ENCODE measurements at regions not wholly inside any gene's neighbourhood (a gene's known extent, or its start where the extent isn't known, plus 50 kb on each side); places are given as distances from the start of the nearest gene placed in this dataset.

DNA sequence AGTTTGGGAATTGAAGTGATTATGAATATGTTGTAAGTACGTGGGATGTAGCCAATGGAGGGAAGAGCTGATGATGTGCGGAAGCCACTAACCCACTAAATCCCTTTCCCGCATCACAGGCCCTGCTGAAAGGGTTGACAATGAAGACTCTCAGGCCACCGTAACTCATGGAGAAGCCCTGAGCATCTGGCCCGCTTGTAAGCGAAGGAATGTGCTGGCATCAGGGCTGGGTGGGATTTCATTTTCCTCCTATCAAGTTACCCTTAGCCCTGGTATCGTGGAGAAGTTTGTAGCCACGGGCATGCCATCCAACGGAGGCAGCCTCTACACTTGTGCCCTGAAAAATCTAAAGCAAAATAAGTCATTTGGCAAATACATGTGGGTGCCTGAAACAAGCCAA, 355.0 kb downstream of the CDH26 start:
- no peak for FAIRE-seq

DNA sequence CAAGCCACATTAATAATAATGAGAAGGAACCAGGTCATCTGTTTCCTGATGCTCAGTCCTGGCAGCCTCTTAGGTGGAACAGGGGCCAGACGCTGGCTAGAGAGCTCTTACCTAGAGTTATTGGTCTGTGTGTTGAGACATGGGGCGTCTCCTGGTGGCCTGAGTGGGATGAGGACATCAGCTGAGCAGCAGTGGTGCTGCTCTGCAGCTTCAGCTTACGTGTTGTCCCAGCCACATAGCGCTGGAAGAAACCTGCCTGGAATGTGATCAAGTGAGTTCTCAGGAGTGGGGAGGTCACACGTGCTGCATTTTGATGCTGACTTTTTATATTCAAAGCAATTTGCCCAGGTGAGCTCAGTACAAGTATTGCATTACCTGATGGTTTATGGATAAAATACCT, 355.4 kb downstream of the CDH26 start:
- TF ChIP-seq, protein P1, sequence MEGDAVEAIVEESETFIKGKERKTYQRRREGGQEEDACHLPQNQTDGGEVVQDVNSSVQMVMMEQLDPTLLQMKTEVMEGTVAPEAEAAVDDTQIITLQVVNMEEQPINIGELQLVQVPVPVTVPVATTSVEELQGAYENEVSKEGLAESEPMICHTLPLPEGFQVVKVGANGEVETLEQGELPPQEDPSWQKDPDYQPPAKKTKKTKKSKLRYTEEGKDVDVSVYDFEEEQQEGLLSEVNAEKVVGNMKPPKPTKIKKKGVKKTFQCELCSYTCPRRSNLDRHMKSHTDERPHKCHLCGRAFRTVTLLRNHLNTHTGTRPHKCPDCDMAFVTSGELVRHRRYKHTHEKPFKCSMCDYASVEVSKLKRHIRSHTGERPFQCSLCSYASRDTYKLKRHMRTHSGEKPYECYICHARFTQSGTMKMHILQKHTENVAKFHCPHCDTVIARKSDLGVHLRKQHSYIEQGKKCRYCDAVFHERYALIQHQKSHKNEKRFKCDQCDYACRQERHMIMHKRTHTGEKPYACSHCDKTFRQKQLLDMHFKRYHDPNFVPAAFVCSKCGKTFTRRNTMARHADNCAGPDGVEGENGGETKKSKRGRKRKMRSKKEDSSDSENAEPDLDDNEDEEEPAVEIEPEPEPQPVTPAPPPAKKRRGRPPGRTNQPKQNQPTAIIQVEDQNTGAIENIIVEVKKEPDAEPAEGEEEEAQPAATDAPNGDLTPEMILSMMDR (IDR thresholded peaks at IDR 0.05; ENCODE audit: insufficient read depth, missing control alignments): no peak
- DNase-seq (ENCODE audit: insufficient read length, low spot score): no peak

More for the DNA sequence above, 355.0 kb downstream of the CDH26 start:
- TF ChIP-seq, protein P1 (IDR thresholded peaks at IDR 0.05; ENCODE audit: insufficient read depth, missing control alignments): no peak
- no peak for DNase-seq (ENCODE audit: insufficient read length, low spot score)

GRCh38 chr20:60314727-60315126, 356.5 kb downstream of the CDH26 start:
- TF ChIP-seq, protein P1 (IDR thresholded peaks at IDR 0.05; ENCODE audit: insufficient read depth, missing control alignments): no peak
- no peak for FAIRE-seq
- DNase-seq (ENCODE audit: insufficient read length, low spot score): no peak

More for the DNA sequence above, 355.4 kb downstream of the CDH26 start:
- no peak for FAIRE-seq

- FAIRE-seq (no peak), DNase-seq (ENCODE audit: insufficient read length, low spot score) (no peak)
- TF ChIP-seq, protein P1 (IDR thresholded peaks at IDR 0.05; ENCODE audit: insufficient read depth, missing control alignments): no peak
Measured at GRCh38 chr20:60316476-60317158, 358.4 kb downstream of the CDH26 start.

GRCh38 chr20:60317401-60317800, 359.2 kb downstream of the CDH26 start:
- FAIRE-seq: no peak
- TF ChIP-seq, protein P1 (IDR thresholded peaks at IDR 0.05; ENCODE audit: insufficient read depth, missing control alignments): no peak

GRCh38 chr20:60321601-60322000, 363.4 kb downstream of the CDH26 start:
- FAIRE-seq: no peak
- TF ChIP-seq, protein P1 (IDR thresholded peaks at IDR 0.05; ENCODE audit: insufficient read depth, missing control alignments): no peak
- no peak for DNase-seq (ENCODE audit: insufficient read length, low spot score)

More at GRCh38 chr20:60317401-60317800, 359.2 kb downstream of the CDH26 start:
- DNase-seq (ENCODE audit: insufficient read length, low spot score): no peak

GRCh38 chr20:60326821-60327220, 368.6 kb downstream of the CDH26 start:
- TF ChIP-seq, protein P1 (IDR thresholded peaks at IDR 0.05; ENCODE audit: insufficient read depth, missing control alignments): no peak
- DNase-seq (ENCODE audit: insufficient read length, low spot score) (no peak), FAIRE-seq (no peak)

Data from D721Med (cell line).